CD14-positive monocyte (primary cell): ENCODE measurements at regions not wholly inside any gene's neighbourhood (a gene's known extent, or its start where the extent isn't known, plus 50 kb on each side); places are given as distances from the start of the nearest gene placed in this dataset.

ENCODE experiments used
- DNase-seq, 3 donors: peaks; one replicate each; pipeline ENCODE4 v3.0.0-alpha.2; 2011 to 2022
- H2AFZ ChIP-seq: 2 replicates; pipeline ENCODE4 v1.6.0; 2012; ENCODE audit warnings: mild to moderate bottlenecking, low read depth, low read length, inconsistent platforms; ENCODE audit not compliant: insufficient read depth, poor library complexity, severe bottlenecking
- H3K27ac ChIP-seq, 2 donors: 1 replicate in 1 of 2; 2 replicates in 1 of 2; pipeline ENCODE4 v1.5.1; 2012 to 2013; ENCODE audit warnings: low read length in 2 of 2, control low read depth in 1 of 2, inconsistent platforms in 1 of 2, low read depth in 1 of 2, mild to moderate bottlenecking in 1 of 2
- H3K27me3 ChIP-seq, 2 donors: one replicate each; pipeline versions ENCODE4 v1.6.0 to v1.6.1; 2011 to 2013; ENCODE audit warnings: low read length in 2 of 2; ENCODE audit not compliant: control insufficient read depth in 2 of 2, insufficient read depth in 2 of 2
- H3K36me3 ChIP-seq, 2 donors: replicated peaks in 1 of 2; 1 replicate in 1 of 2; 2 replicates in 1 of 2; pipeline versions ENCODE4 v1.5.1 to v1.6.1; 2012 to 2013; ENCODE audit warnings: low read length in 2 of 2, control low read depth in 1 of 2, inconsistent platforms in 1 of 2, mild to moderate bottlenecking in 1 of 2; ENCODE audit not compliant: insufficient read depth in 2 of 2, control insufficient read depth in 1 of 2
- H3K4me1 ChIP-seq, 2 donors: 1 replicate in 1 of 2; 2 replicates in 1 of 2; pipeline versions ENCODE4 v1.5.1 to v1.6.1; 2012 to 2013; ENCODE audit warnings: low read length in 2 of 2, control low read depth in 1 of 2, inconsistent platforms in 1 of 2, mild to moderate bottlenecking in 1 of 2, moderate library complexity in 1 of 2; ENCODE audit not compliant: insufficient read depth in 2 of 2, control insufficient read depth in 1 of 2
- H3K4me2 ChIP-seq: replicated peaks from 2 replicates; pipeline ENCODE3; 2012; ENCODE audit warnings: low read length, moderate library complexity, mild to moderate bottlenecking; ENCODE audit not compliant: poor library complexity, severe bottlenecking; ENCODE audit errors: extremely low read depth
- H3K4me3 ChIP-seq, 3 experiments: fragments of 200-600 bp in 1 of 3; sonication (generic) in 1 of 3; replicated peaks in 1 of 3; 1 replicate in 2 of 3; 2 replicates in 1 of 3; pipeline ENCODE4 v1.5.1; 2011 to 2013; ENCODE audit warnings: low read length in 3 of 3, mild to moderate bottlenecking in 3 of 3, control low read depth in 2 of 3, low read depth in 2 of 3, inconsistent platforms in 1 of 3, moderate library complexity in 1 of 3
- H3K79me2 ChIP-seq: 2 replicates; pipeline ENCODE4 v1.6.0; 2012; ENCODE audit warnings: mild to moderate bottlenecking, control low read depth, inconsistent platforms, low read length, moderate library complexity; ENCODE audit not compliant: insufficient read depth
- H3K9ac ChIP-seq: 2 replicates; pipeline ENCODE4 v1.6.0; 2017; ENCODE audit warnings: low read length, mild to moderate bottlenecking; ENCODE audit not compliant: insufficient read depth, poor library complexity, severe bottlenecking
- H3K9me3 ChIP-seq, 2 donors: replicated peaks in 1 of 2; 1 replicate in 1 of 2; 2 replicates in 1 of 2; pipeline versions ENCODE4 v1.5.1 to v1.6.1; 2012 to 2013; ENCODE audit warnings: low read length in 2 of 2, control low read depth in 1 of 2; ENCODE audit not compliant: control insufficient read depth in 1 of 2, insufficient read depth in 1 of 2
- H4K20me1 ChIP-seq: 2 replicates; pipeline ENCODE4 v1.6.0; 2012; ENCODE audit warnings: mild to moderate bottlenecking, low read length, control low read depth, moderate library complexity; ENCODE audit not compliant: insufficient read depth
- H3K27ac Mint-ChIP-seq, 7 donors: one replicate each; pipeline ENCODE4 v1.8.0; 2020; ENCODE audit warnings: mild to moderate bottlenecking in 7 of 7, mixed read lengths in 7 of 7, moderate library complexity in 6 of 7, inconsistent platforms in 2 of 7
- H3K27me3 Mint-ChIP-seq, 3 donors: one replicate each; pipeline ENCODE4 v1.8.0; 2021 to 2022; ENCODE audit warnings: low read depth in 3 of 3, mild to moderate bottlenecking in 3 of 3, mixed read lengths in 3 of 3, moderate library complexity in 3 of 3, inconsistent platforms in 1 of 3
- H3K36me3 Mint-ChIP-seq, 2 donors: one replicate each; pipeline ENCODE4 v1.8.0; 2020; ENCODE audit warnings: mixed read lengths in 2 of 2, inconsistent platforms in 1 of 2, mild to moderate bottlenecking in 1 of 2
- H3K4me1 Mint-ChIP-seq: one replicate; pipeline ENCODE4 v1.8.0; 2020; ENCODE audit warnings: mild to moderate bottlenecking, mixed read lengths
- H3K4me3 Mint-ChIP-seq, 2 donors: one replicate each; pipeline ENCODE4 v1.8.0; 2020; ENCODE audit warnings: mild to moderate bottlenecking in 2 of 2, mixed read lengths in 2 of 2, moderate library complexity in 1 of 2
- H3K9me3 Mint-ChIP-seq, 7 donors: one replicate each; pipeline ENCODE4 v1.8.0; 2020 to 2022; ENCODE audit warnings: mixed read lengths in 7 of 7, mild to moderate bottlenecking in 6 of 7, moderate library complexity in 6 of 7, inconsistent platforms in 2 of 7
- WGBS: methylation state at CpG from one replicate; pipeline ENCODE4 v1.1.5; 2013; ENCODE audit warnings: missing lambda C conversion rate; ENCODE audit not compliant: insufficient coverage; 5-methylcytosine and 5-hydroxymethylcytosine counted together
- intact Hi-C, 2 donors: fragments of 100-400 bp; cut with micrococcal nuclease; formaldehyde crosslinking; loops; one replicate each; pipeline versions ENCODE4 v1.15.0 to v1.15.1; 2023
- TF ChIP-seq, protein P1 (sequence below): fragments of 200-600 bp; IDR thresholded peaks from one replicate; pipeline ENCODE4 v1.8.0; 2022; ENCODE audit warnings: antibody characterized with exemption, mild to moderate bottlenecking

DNA sequence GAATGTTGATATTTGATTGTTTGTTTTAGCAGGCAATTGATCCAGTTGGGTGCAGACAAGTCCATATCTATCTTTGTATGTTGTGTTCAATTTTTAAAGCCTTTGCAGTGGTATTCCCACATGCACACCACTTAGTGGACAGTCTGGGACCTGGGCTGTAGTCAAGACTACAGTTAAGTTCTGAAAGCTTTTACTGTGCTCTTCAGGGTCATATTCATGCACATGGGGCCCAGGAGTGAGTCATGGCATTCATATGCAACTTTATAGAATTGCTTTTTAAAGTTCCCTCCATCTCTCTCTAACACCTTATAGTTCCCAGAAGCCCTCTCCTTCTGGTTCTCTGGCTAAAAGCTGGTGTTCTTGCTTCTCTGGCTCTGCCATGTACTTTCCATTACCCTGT, 228.2 kb upstream of the CCNH start:
- Histone ChIP-seq H3K4me1 (no peaks in the 10 kb centered on the region), H3K27me3 (no peaks in the 10 kb centered on the region), H3K9ac (no peak overlapping the region), H3K4me2 (no peak overlapping the region), H3K36me3 (no peaks in the 10 kb centered on the region), H2AFZ (no peak overlapping the region), H3K27ac (no peak overlapping the region), H3K79me2 (no peaks in the 10 kb centered on the region), H3K9me3 (no peaks in the 10 kb centered on the region), H3K4me3 (no peak overlapping the region), H4K20me1 (no peaks in the 10 kb centered on the region)
- Mint-ChIP-seq H3K27me3 (peaks cover 0 to 2% (median 0%) of the 10 kb centered on the region in 3 donors), H3K9me3 (peaks cover 0 to 3% (median 2%) of the 10 kb centered on the region in 7 donors), H3K27ac (no peak overlapping the region), H3K4me3 (no peak overlapping the region), H3K4me1 (no peaks in the 10 kb centered on the region), H3K36me3 (no peaks in the 10 kb centered on the region)
- intact Hi-C loops: no loop called here
- DNase-seq: no peak
- TF ChIP-seq, protein P1, sequence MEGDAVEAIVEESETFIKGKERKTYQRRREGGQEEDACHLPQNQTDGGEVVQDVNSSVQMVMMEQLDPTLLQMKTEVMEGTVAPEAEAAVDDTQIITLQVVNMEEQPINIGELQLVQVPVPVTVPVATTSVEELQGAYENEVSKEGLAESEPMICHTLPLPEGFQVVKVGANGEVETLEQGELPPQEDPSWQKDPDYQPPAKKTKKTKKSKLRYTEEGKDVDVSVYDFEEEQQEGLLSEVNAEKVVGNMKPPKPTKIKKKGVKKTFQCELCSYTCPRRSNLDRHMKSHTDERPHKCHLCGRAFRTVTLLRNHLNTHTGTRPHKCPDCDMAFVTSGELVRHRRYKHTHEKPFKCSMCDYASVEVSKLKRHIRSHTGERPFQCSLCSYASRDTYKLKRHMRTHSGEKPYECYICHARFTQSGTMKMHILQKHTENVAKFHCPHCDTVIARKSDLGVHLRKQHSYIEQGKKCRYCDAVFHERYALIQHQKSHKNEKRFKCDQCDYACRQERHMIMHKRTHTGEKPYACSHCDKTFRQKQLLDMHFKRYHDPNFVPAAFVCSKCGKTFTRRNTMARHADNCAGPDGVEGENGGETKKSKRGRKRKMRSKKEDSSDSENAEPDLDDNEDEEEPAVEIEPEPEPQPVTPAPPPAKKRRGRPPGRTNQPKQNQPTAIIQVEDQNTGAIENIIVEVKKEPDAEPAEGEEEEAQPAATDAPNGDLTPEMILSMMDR: no peak

DNA sequence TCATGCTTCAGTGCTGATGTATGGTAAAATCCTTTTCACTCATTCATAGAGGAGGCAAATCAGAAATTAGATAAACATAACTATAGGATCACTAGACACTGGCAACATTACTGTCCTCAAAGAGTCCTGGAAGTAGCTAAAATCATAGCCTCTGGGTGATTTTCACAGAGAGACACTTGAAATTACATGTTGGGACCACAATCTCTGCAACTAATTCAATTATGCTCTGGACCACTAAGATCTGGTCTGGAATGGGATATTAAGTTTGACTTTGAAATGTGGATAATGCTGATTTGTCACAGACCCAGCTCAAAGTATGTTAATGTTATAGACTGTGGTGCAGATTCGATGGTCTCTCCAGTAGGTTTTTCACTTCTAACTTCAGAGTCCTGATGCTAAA, 214.6 kb upstream of the CCNH start:
- intact Hi-C loops: no loop called here
- no peak overlapping the region for H3K4me3 ChIP-seq
- Mint-ChIP-seq H3K27me3 (no peaks in the 10 kb centered on the region), H3K36me3 (no peaks in the 10 kb centered on the region), H3K4me1 (no peaks in the 10 kb centered on the region), H3K27ac (no peak overlapping the region), H3K4me3 (no peak overlapping the region), H3K9me3 (peaks cover 0 to 3% (median 0%) of the 10 kb centered on the region in 7 donors)
- H3K27me3 ChIP-seq: no peaks in the 10 kb centered on the region
- H3K4me2 ChIP-seq: no peak overlapping the region
- TF ChIP-seq, protein P1: no peak
- no peak overlapping the region for H3K9ac ChIP-seq
- no peaks in the 10 kb centered on the region for H4K20me1 ChIP-seq
- DNase-seq: no peak
- no peak overlapping the region for H3K27ac ChIP-seq
- no peaks in the 10 kb centered on the region for H3K9me3 ChIP-seq
- no peaks in the 10 kb centered on the region for H3K36me3 ChIP-seq
- no peak overlapping the region for H2AFZ ChIP-seq
- no peaks in the 10 kb centered on the region for H3K4me1 ChIP-seq
- no peaks in the 10 kb centered on the region for H3K79me2 ChIP-seq
- WGBS: no CpG with 5 or more reads among the region's 1 CpG
